Muscle layer of colon (tissue), 2 donors: ENCODE measurements at regions not wholly inside any gene's neighbourhood (a gene's known extent, or its start where the extent isn't known, plus 50 kb on each side); places are given as distances from the start of the nearest gene placed in this dataset.

Experiments
- H3K27ac ChIP-seq: one replicate; pipeline ENCODE4 v1.7.0; 2013; ENCODE audit warnings: low read depth, mild to moderate bottlenecking, low read length, moderate library complexity
- H3K27me3 ChIP-seq, 2 donors: one replicate each; pipeline ENCODE4 v1.7.0; 2013; ENCODE audit warnings: low read length in 2 of 2, mild to moderate bottlenecking in 2 of 2; ENCODE audit not compliant: insufficient read depth in 2 of 2, control insufficient read depth in 1 of 2
- H3K36me3 ChIP-seq: one replicate; pipeline ENCODE4 v1.7.0; 2013; ENCODE audit warnings: mild to moderate bottlenecking, low read length; ENCODE audit not compliant: insufficient read depth
- H3K4me1 ChIP-seq: one replicate; pipeline ENCODE4 v1.7.0; 2013; ENCODE audit warnings: mild to moderate bottlenecking, low read length; ENCODE audit not compliant: insufficient read depth
- H3K4me3 ChIP-seq, 2 donors: one replicate each; pipeline ENCODE4 v1.7.0; 2013; ENCODE audit warnings: low read length in 2 of 2, low read depth in 1 of 2, mild to moderate bottlenecking in 1 of 2, moderate library complexity in 1 of 2
- H3K9ac ChIP-seq: one replicate; pipeline ENCODE4 v1.7.0; 2013; ENCODE audit warnings: low read length
- H3K9me3 ChIP-seq: one replicate; pipeline ENCODE4 v1.7.0; 2013; ENCODE audit warnings: mild to moderate bottlenecking, low read length
- donor health status: abdominal sarcoma.
- donor health status: Adenocarcinoma of cecum.

GRCh38 chr12:47557386-47557785, 148.4 kb downstream of the RPAP3 start:
- no peak overlapping the region for H3K4me3 ChIP-seq
- no peaks in the 10 kb centered on the region for H3K9me3 ChIP-seq
- no peak overlapping the region for H3K9ac ChIP-seq
- H3K36me3 ChIP-seq, result no peaks in the 10 kb centered on the region
- H3K27me3 ChIP-seq, result no peaks in the 10 kb centered on the region
- peak overlapping the region; percentile 73 for H3K27ac ChIP-seq
- peaks cover 47% of the 10 kb centered on the region for H3K4me1 ChIP-seq

DNA sequence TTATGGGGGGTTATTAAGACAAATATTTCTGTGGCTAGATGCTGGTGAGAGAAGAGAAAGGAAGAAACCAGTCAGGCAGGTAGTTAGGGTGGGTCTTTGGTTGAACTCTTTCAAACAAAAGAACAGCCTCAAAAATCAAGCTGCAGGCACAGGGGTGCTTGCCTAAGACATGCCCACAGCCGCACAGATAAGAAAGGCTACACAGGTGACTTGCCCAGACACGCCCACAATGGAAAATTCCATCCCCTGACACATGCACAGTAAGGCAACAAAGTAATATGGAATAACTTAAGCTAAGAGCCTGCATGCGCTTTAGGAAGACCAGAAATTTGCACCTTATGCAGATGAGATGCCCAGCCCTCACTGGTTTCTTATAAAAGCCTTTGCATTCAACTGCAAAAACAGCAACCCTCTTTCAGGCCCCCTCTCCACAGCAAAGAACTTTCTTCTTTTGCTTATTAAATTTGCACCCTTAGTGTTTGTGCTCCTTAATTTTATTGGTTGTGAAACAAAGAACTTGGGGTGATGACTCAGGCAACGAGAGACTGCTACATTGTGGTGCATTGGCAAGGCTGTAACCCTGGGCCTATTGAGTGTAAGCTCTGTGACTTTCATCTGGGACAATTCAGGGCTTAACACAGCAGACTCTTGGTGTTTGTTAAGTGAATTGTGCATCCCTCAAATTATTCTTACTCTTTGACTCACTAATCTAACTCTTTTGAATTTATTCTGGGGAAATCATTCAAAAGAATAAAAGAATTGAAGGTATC, 149.4 kb downstream of the RPAP3 start:
- no peak overlapping the region for H3K4me3 ChIP-seq
- no peaks in the 10 kb centered on the region for H3K27me3 ChIP-seq
- peak overlapping the region; percentile 67 for H3K27ac ChIP-seq
- H3K9me3 ChIP-seq, result no peaks in the 10 kb centered on the region
- H3K4me1 ChIP-seq, result peaks cover 47% of the 10 kb centered on the region
- H3K36me3 ChIP-seq, result no peaks in the 10 kb centered on the region
- no peak overlapping the region for H3K9ac ChIP-seq

DNA sequence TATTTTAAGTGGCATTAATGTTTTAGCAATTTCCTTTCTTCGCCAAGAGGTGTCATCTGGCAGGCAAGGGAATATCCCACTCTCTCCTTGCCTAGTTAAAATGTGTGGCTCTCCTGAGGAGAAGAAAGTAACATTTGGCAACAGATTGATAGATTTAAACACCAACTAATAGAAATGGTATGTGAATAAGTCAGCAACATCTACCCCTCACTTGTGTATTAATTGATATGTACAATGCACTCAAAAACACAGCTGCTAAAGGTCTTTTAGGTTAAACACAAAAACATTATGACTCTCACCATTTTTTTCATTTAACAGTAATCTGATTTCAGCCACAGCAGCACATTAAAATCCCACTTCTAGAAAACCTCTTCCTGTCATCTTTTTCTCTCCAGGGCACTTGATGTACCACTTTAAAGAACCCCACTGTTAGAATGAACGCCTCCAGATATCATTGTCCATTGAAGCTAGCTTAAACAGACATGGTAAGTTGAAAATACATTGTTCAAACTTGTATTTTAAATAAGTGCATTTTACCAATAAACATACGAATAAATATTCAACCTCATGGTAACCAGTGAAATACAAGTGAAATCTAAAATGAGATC, 151.7 kb downstream of the RPAP3 start:
- Histone ChIP-seq H3K4me3 (no peak overlapping the region), H3K4me1 (peaks cover 55% of the 10 kb centered on the region), H3K36me3 (no peaks in the 10 kb centered on the region), H3K9me3 (no peaks in the 10 kb centered on the region), H3K27me3 (no peaks in the 10 kb centered on the region), H3K9ac (no peak overlapping the region), H3K27ac (no peak overlapping the region)

GRCh38 chr12:47553266-47553665, 152.6 kb downstream of the RPAP3 start:
- H3K4me1 ChIP-seq, result peaks cover 46% of the 10 kb centered on the region
- H3K4me3 ChIP-seq, result no peak overlapping the region
- H3K27ac ChIP-seq, result no peak overlapping the region

DNA sequence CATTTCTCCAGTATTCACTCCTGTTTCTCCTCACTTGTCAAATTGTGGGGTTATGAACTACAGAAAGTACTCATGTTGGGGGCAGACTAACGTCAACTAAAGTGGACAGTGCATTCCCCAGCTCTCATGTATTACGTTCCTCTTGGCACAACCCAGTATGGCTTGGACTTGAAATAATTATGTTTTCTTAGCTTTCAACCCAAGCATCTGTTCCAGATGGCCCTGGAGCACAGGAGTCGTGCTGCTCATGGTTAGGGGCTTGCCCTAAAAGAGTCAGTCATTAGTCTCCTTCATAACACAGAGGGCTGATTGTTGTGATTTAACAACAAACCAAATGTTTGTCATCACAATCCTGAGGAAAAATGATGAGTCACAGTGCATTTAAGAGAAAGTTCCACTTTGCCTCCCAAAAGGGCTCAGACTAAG, 154.4 kb downstream of the RPAP3 start:
- no peaks in the 10 kb centered on the region for H3K27me3 ChIP-seq
- H3K9ac ChIP-seq, result no peak overlapping the region
- H3K27ac ChIP-seq, result peak overlapping the region; percentile 94
- H3K9me3 ChIP-seq, result no peaks in the 10 kb centered on the region
- H3K4me1 ChIP-seq, result peaks cover 29% of the 10 kb centered on the region
- no peaks in the 10 kb centered on the region for H3K36me3 ChIP-seq
- no peak overlapping the region for H3K4me3 ChIP-seq

More at GRCh38 chr12:47553266-47553665, 152.6 kb downstream of the RPAP3 start:
- H3K27me3 ChIP-seq, result no peaks in the 10 kb centered on the region
- no peak overlapping the region for H3K9ac ChIP-seq
- H3K9me3 ChIP-seq, result no peaks in the 10 kb centered on the region
- no peaks in the 10 kb centered on the region for H3K36me3 ChIP-seq

GRCh38 chr12:47549258-47549657, 156.6 kb downstream of the RPAP3 start:
- H3K9me3 ChIP-seq, result no peaks in the 10 kb centered on the region
- no peaks in the 10 kb centered on the region for H3K27me3 ChIP-seq
- peak overlapping the region; percentile 21 for H3K27ac ChIP-seq
- peaks cover 22% of the 10 kb centered on the region for H3K4me1 ChIP-seq
- no peak overlapping the region for H3K4me3 ChIP-seq
- no peaks in the 10 kb centered on the region for H3K36me3 ChIP-seq
- H3K9ac ChIP-seq, result no peak overlapping the region

DNA sequence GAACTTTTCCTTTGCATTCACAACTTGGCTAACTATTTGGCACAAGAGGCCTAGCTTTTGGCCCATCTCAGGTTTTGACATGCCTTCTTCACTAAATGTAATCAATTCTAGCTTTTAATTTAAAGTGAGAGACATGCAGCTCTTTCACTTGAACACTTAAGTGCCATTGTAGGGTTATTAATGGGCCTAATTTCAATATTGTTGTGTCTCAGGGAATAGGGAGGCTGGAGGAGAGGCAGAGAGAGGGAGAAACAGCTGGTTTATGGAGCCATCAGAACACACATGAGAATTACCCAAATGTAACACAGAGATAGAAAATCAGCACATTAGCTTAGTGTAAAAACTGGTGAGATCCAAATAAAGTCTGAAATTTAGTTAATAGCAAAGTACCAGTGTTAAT, 157.4 kb downstream of the RPAP3 start:
- Histone ChIP-seq H3K27me3 (no peaks in the 10 kb centered on the region), H3K9me3 (no peaks in the 10 kb centered on the region), H3K4me1 (peaks cover 22% of the 10 kb centered on the region), H3K9ac (no peak overlapping the region), H3K27ac (no peak overlapping the region), H3K36me3 (no peaks in the 10 kb centered on the region), H3K4me3 (no peak overlapping the region)

DNA sequence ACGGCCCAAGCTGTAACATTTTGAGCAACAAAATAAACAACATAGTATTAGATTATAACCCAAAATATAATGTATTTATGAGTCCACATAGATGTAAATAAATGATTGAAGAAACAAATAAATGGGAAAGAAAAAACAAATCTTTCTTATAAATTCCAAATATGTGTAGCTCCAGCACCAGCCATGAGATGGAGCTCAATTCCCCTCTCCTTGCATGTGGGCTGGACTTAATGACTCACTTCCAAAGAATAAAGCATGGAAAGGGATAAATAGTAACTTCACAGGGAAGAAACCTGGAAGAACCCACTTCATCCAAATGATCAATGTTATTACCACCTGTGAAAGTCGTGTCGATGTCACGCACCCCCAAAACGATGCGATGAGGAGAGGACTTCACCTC, 158.8 kb downstream of the RPAP3 start:
- Histone ChIP-seq H3K27ac (no peak overlapping the region), H3K9ac (no peak overlapping the region), H3K36me3 (no peaks in the 10 kb centered on the region), H3K4me1 (peaks cover 19% of the 10 kb centered on the region), H3K9me3 (no peaks in the 10 kb centered on the region), H3K4me3 (no peak overlapping the region), H3K27me3 (no peaks in the 10 kb centered on the region)

- H3K27ac ChIP-seq, result no peak overlapping the region
- H3K36me3 ChIP-seq, result no peaks in the 10 kb centered on the region
- peaks cover 9% of the 10 kb centered on the region for H3K4me1 ChIP-seq
- H3K9me3 ChIP-seq, result no peaks in the 10 kb centered on the region
- H3K27me3 ChIP-seq, result no peaks in the 10 kb centered on the region
- H3K4me3 ChIP-seq, result no peak overlapping the region
- H3K9ac ChIP-seq, result no peak overlapping the region
Measured at GRCh38 chr12:47545938-47546609, 159.8 kb downstream of the RPAP3 start.

GRCh38 chr12:47534695-47535094, 171.1 kb downstream of the RPAP3 start:
- Histone ChIP-seq H3K27me3 (no peaks in the 10 kb centered on the region), H3K4me3 (no peak overlapping the region), H3K9ac (no peak overlapping the region), H3K9me3 (no peaks in the 10 kb centered on the region), H3K36me3 (no peaks in the 10 kb centered on the region), H3K4me1 (no peaks in the 10 kb centered on the region), H3K27ac (no peak overlapping the region)

DNA sequence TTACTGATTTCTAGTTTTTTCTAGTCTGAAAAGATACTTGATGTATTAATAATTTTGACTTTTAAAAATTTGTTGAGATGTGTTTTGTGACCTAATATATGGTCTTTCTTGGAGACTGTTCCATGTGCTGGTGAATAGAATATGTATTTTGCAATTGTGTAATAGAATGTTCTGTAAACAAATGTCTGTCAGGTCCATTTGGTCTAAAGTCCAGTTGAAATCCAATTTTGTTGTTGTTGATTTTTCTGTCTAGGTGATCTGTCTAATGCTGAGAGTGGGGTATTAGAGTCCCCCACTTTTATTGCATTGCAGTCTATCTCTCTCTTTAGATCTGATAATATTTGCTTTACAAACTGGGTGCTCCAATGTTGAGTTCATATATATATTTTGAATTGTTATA, 175.8 kb downstream of the RPAP3 start:
- Histone ChIP-seq H3K4me3 (no peak overlapping the region), H3K9me3 (no peaks in the 10 kb centered on the region)

More for the DNA sequence above, 175.8 kb downstream of the RPAP3 start:
- Histone ChIP-seq H3K9ac (no peak overlapping the region), H3K27ac (no peak overlapping the region), H3K4me1 (no peaks in the 10 kb centered on the region), H3K27me3 (no peaks in the 10 kb centered on the region), H3K36me3 (no peaks in the 10 kb centered on the region)
